ENCODE measurements at regions not wholly inside any gene's neighbourhood (a gene's known extent, or its start where the extent isn't known, plus 50 kb on each side); places are given as distances from the start of the nearest gene placed in this dataset.

GRCh38 chr6:19320111-19320581 is 517.0 kb upstream of the ID4 start:
- no peaks in the 10 kb centered on the region for H3K27me3 ChIP-seq (ENCODE audit: control insufficient read depth, insufficient read depth, low read length)
- H3K36me3 ChIP-seq (ENCODE audit: control insufficient read depth, insufficient read depth, low read length), result no peaks in the 10 kb centered on the region
- WGBS (ENCODE audit: insufficient coverage), result no CpG with 5 or more reads among the region's 3 CpGs
- H3K4me1 ChIP-seq (ENCODE audit: control insufficient read depth, insufficient read depth, low read length), result no peaks in the 10 kb centered on the region
- no peak overlapping the region for H3K4me3 ChIP-seq (ENCODE audit: low read length)
- H3K27ac ChIP-seq (ENCODE audit: low read length), result no peak overlapping the region
- no peak for DNase-seq
- H3K9me3 ChIP-seq (replicated peaks; ENCODE audit: control insufficient read depth, low read depth, low read length), result no peaks in the 10 kb centered on the region

- no CpG with 5 or more reads among the region's 5 CpGs for WGBS (ENCODE audit: insufficient coverage)
- Histone ChIP-seq H3K4me1 (ENCODE audit: control insufficient read depth, insufficient read depth, low read length) (no peaks in the 10 kb centered on the region), H3K27ac (ENCODE audit: low read length) (no peak overlapping the region), H3K4me3 (ENCODE audit: low read length) (no peak overlapping the region), H3K9me3 (replicated peaks; ENCODE audit: control insufficient read depth, low read depth, low read length) (no peaks in the 10 kb centered on the region), H3K27me3 (ENCODE audit: control insufficient read depth, insufficient read depth, low read length) (no peaks in the 10 kb centered on the region), H3K36me3 (ENCODE audit: control insufficient read depth, insufficient read depth, low read length) (no peaks in the 10 kb centered on the region)
- no peak for DNase-seq
These were observed 514.3 kb upstream of the ID4 start for GRCh38 chr6:19322691-19323485.

- Histone ChIP-seq H3K4me1 (ENCODE audit: control insufficient read depth, insufficient read depth, low read length) (no peaks in the 10 kb centered on the region), H3K27me3 (ENCODE audit: control insufficient read depth, insufficient read depth, low read length) (no peaks in the 10 kb centered on the region), H3K27ac (ENCODE audit: low read length) (no peak overlapping the region), H3K36me3 (ENCODE audit: control insufficient read depth, insufficient read depth, low read length) (no peaks in the 10 kb centered on the region), H3K9me3 (replicated peaks; ENCODE audit: control insufficient read depth, low read depth, low read length) (no peaks in the 10 kb centered on the region), H3K4me3 (ENCODE audit: low read length) (no peak overlapping the region)
- WGBS (ENCODE audit: insufficient coverage), result 100% methylated on average over 2 of the region's 3 CpGs
- DNase-seq, result no peak
These were observed 512.8 kb upstream of the ID4 start for GRCh38 chr6:19324376-19324775.

DNA sequence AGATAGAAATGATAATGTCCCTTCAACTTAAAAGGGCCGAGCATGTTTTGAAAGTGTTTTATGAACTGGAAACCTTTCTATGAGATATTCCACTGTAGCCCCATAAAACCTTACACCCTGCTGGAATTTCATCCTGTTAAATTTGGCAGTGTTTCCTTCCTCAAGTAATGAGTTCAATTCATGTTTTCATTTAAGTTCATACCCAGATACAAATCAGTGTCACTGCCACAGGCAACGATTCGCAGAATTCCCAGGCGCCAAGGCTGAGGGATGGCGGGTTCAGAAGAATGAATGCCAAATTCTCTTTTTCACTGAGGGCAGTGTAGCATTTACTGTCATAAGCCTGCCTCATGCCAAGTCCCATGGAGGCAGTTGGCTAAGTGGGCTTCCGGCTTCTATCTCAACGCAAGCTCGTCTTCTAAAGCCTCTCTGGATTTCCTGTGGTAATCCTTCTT is 511.8 kb upstream of the ID4 start:
- Histone ChIP-seq H3K27me3 (ENCODE audit: control insufficient read depth, insufficient read depth, low read length) (no peaks in the 10 kb centered on the region), H3K36me3 (ENCODE audit: control insufficient read depth, insufficient read depth, low read length) (no peaks in the 10 kb centered on the region), H3K27ac (ENCODE audit: low read length) (no peak overlapping the region), H3K4me1 (ENCODE audit: control insufficient read depth, insufficient read depth, low read length) (no peaks in the 10 kb centered on the region), H3K4me3 (ENCODE audit: low read length) (no peak overlapping the region), H3K9me3 (replicated peaks; ENCODE audit: control insufficient read depth, low read depth, low read length) (no peaks in the 10 kb centered on the region)
- WGBS (ENCODE audit: insufficient coverage), result 84% methylated on average over 4 of the region's 8 CpGs
- no peak for DNase-seq

GRCh38 chr6:19327241-19327640 is 509.9 kb upstream of the ID4 start:
- H3K27me3 ChIP-seq (ENCODE audit: control insufficient read depth, insufficient read depth, low read length), result no peaks in the 10 kb centered on the region
- no peak overlapping the region for H3K27ac ChIP-seq (ENCODE audit: low read length)
- no peaks in the 10 kb centered on the region for H3K9me3 ChIP-seq (replicated peaks; ENCODE audit: control insufficient read depth, low read depth, low read length)
- no CpG with 5 or more reads among the region's 2 CpGs for WGBS (ENCODE audit: insufficient coverage)
- no peak for DNase-seq
- H3K4me1 ChIP-seq (ENCODE audit: control insufficient read depth, insufficient read depth, low read length), result no peaks in the 10 kb centered on the region
- no peak overlapping the region for H3K4me3 ChIP-seq (ENCODE audit: low read length)
- H3K36me3 ChIP-seq (ENCODE audit: control insufficient read depth, insufficient read depth, low read length), result no peaks in the 10 kb centered on the region

GRCh38 chr6:19327661-19328060 is 509.5 kb upstream of the ID4 start:
- no peak for DNase-seq
- Histone ChIP-seq H3K9me3 (replicated peaks; ENCODE audit: control insufficient read depth, low read depth, low read length) (no peaks in the 10 kb centered on the region), H3K27ac (ENCODE audit: low read length) (no peak overlapping the region), H3K4me1 (ENCODE audit: control insufficient read depth, insufficient read depth, low read length) (no peaks in the 10 kb centered on the region), H3K36me3 (ENCODE audit: control insufficient read depth, insufficient read depth, low read length) (no peaks in the 10 kb centered on the region), H3K27me3 (ENCODE audit: control insufficient read depth, insufficient read depth, low read length) (no peaks in the 10 kb centered on the region), H3K4me3 (ENCODE audit: low read length) (no peak overlapping the region)
- 28% methylated on average over 4 of the region's 8 CpGs for WGBS (ENCODE audit: insufficient coverage)

DNA sequence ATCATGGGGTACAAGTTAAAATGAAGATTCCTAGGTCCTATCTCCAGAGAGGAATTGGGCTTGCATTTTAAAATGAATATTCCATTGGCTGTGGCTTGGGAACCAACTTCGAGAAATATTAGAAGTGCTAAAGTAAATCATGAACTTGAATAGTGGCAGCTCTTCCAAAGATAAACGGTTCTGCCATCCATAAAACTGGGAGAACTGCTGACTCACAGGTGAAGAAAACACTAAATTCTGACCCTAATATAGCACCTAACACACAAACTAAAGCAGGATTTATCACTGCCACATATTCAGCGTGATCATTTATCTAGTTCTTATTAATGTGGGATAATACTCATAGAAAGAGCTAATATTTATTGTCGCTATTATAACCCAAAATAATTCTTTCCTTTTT is 508.1 kb upstream of the ID4 start:
- Histone ChIP-seq H3K27ac (ENCODE audit: low read length) (no peak overlapping the region), H3K36me3 (ENCODE audit: control insufficient read depth, insufficient read depth, low read length) (no peaks in the 10 kb centered on the region), H3K4me1 (ENCODE audit: control insufficient read depth, insufficient read depth, low read length) (no peaks in the 10 kb centered on the region), H3K4me3 (ENCODE audit: low read length) (no peak overlapping the region), H3K27me3 (ENCODE audit: control insufficient read depth, insufficient read depth, low read length) (no peaks in the 10 kb centered on the region), H3K9me3 (replicated peaks; ENCODE audit: control insufficient read depth, low read depth, low read length) (no peaks in the 10 kb centered on the region)
- WGBS (ENCODE audit: insufficient coverage), result 100% methylated on average over 1 of the region's 4 CpGs
- DNase-seq, result no peak

DNA sequence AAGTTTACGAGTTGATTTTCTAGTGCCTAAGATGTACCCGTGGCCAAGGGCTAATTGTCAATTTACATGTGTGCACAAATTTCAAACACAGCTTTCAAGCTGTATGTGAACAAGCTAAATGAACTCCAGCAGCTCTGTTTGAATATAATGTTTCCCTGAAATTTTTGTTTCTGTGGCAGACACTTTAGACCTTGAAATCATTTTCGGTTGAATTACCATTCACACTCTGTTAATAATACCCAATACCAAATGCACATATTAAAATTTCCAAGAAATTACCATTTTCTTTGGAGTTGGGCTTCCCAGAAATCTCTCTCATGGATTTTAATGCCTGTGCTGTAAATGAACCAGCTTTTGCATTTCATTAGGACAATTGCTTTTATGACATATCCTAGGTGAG is 506.1 kb upstream of the ID4 start:
- 86% methylated on average over 1 of the region's 3 CpGs for WGBS (ENCODE audit: insufficient coverage)
- no peaks in the 10 kb centered on the region for H3K9me3 ChIP-seq (replicated peaks; ENCODE audit: control insufficient read depth, low read depth, low read length)
- no peaks in the 10 kb centered on the region for H3K36me3 ChIP-seq (ENCODE audit: control insufficient read depth, insufficient read depth, low read length)
- H3K27ac ChIP-seq (ENCODE audit: low read length), result no peak overlapping the region
- no peak for DNase-seq
- no peaks in the 10 kb centered on the region for H3K27me3 ChIP-seq (ENCODE audit: control insufficient read depth, insufficient read depth, low read length)
- no peaks in the 10 kb centered on the region for H3K4me1 ChIP-seq (ENCODE audit: control insufficient read depth, insufficient read depth, low read length)
- no peak overlapping the region for H3K4me3 ChIP-seq (ENCODE audit: low read length)

- no peak overlapping the region for H3K27ac ChIP-seq (ENCODE audit: low read length)
- H3K9me3 ChIP-seq (replicated peaks; ENCODE audit: control insufficient read depth, low read depth, low read length), result no peaks in the 10 kb centered on the region
- no peak overlapping the region for H3K4me3 ChIP-seq (ENCODE audit: low read length)
- H3K27me3 ChIP-seq (ENCODE audit: control insufficient read depth, insufficient read depth, low read length), result no peaks in the 10 kb centered on the region
- no CpG with 5 or more reads among the region's 7 CpGs for WGBS (ENCODE audit: insufficient coverage)
- H3K4me1 ChIP-seq (ENCODE audit: control insufficient read depth, insufficient read depth, low read length), result no peaks in the 10 kb centered on the region
- DNase-seq, result no peak
- H3K36me3 ChIP-seq (ENCODE audit: control insufficient read depth, insufficient read depth, low read length), result no peaks in the 10 kb centered on the region
These were observed 504.2 kb upstream of the ID4 start for GRCh38 chr6:19332806-19333460.

GRCh38 chr6:19333936-19334335 is 503.2 kb upstream of the ID4 start:
- H3K27ac ChIP-seq (ENCODE audit: low read length), result no peak overlapping the region
- WGBS (ENCODE audit: insufficient coverage), result 90% methylated on average over 2 of the region's 3 CpGs
- H3K4me3 ChIP-seq (ENCODE audit: low read length), result no peak overlapping the region
- DNase-seq, result no peak
- no peaks in the 10 kb centered on the region for H3K9me3 ChIP-seq (replicated peaks; ENCODE audit: control insufficient read depth, low read depth, low read length)
- H3K27me3 ChIP-seq (ENCODE audit: control insufficient read depth, insufficient read depth, low read length), result no peaks in the 10 kb centered on the region
- no peaks in the 10 kb centered on the region for H3K4me1 ChIP-seq (ENCODE audit: control insufficient read depth, insufficient read depth, low read length)
- H3K36me3 ChIP-seq (ENCODE audit: control insufficient read depth, insufficient read depth, low read length), result no peaks in the 10 kb centered on the region
